NCI-H1436 treated with DMSO at 0.1 percent for 48 hours (cell line): ENCODE measurements at regions not wholly inside any gene's neighbourhood (a gene's known extent, or its start where the extent isn't known, plus 50 kb on each side); places are given as distances from the start of the nearest gene placed in this dataset.

Experiments
- DNase-seq: peaks from one replicate; lab custom pipeline; 2025; lab: John Stamatoyannopoulos, UW

GRCh38 chr22:48253136-48253535 lies 1490.7 kb downstream of the TBC1D22A start:
- DNase-seq: no peak

- no peak for DNase-seq
These were observed 1489.2 kb downstream of the TBC1D22A start for GRCh38 chr22:48251629-48252028.

GRCh38 chr22:48250937-48251530 lies 1488.6 kb downstream of the TBC1D22A start:
- no peak for DNase-seq

- DNase-seq: no peak
These were observed 1487.9 kb downstream of the TBC1D22A start for GRCh38 chr22:48250286-48250895.

GRCh38 chr22:48249713-48250268 lies 1487.3 kb downstream of the TBC1D22A start:
- no peak for DNase-seq

GRCh38 chr22:48248901-48249455 lies 1486.5 kb downstream of the TBC1D22A start:
- DNase-seq: no peak

GRCh38 chr22:48247829-48248228 lies 1485.4 kb downstream of the TBC1D22A start:
- DNase-seq: no peak

GRCh38 chr22:48245196-48245485 lies 1482.7 kb downstream of the TBC1D22A start:
- no peak for DNase-seq

- no peak for DNase-seq
These were observed 1482.1 kb downstream of the TBC1D22A start for GRCh38 chr22:48244388-48245195.

- DNase-seq: no peak
These were observed 1480.0 kb downstream of the TBC1D22A start for GRCh38 chr22:48242461-48242864.

GRCh38 chr22:48241658-48242057 lies 1479.2 kb downstream of the TBC1D22A start:
- DNase-seq: no peak

GRCh38 chr22:48240935-48241230 lies 1478.4 kb downstream of the TBC1D22A start:
- DNase-seq: no peak

GRCh38 chr22:48240148-48240934 lies 1477.9 kb downstream of the TBC1D22A start:
- DNase-seq: no peak

- DNase-seq: no peak
These were observed 1477.2 kb downstream of the TBC1D22A start for GRCh38 chr22:48239461-48240147.

GRCh38 chr22:48238966-48239365 lies 1476.5 kb downstream of the TBC1D22A start:
- DNase-seq: no peak

- no peak for DNase-seq
These were observed 1476.0 kb downstream of the TBC1D22A start for GRCh38 chr22:48238284-48238915.

- DNase-seq: no peak
These were observed 1475.2 kb downstream of the TBC1D22A start for GRCh38 chr22:48237466-48238283.

GRCh38 chr22:48236261-48236660 lies 1473.8 kb downstream of the TBC1D22A start:
- DNase-seq: no peak

- no peak for DNase-seq
These were observed 1473.3 kb downstream of the TBC1D22A start for GRCh38 chr22:48235744-48236143.

GRCh38 chr22:48234011-48234410 lies 1471.6 kb downstream of the TBC1D22A start:
- no peak for DNase-seq
